T-cell (primary cell): ENCODE measurements at regions not wholly inside any gene's neighbourhood (a gene's known extent, or its start where the extent isn't known, plus 50 kb on each side); places are given as distances from the start of the nearest gene placed in this dataset.

Source experiments
- ATAC-seq, 4 experiments: fragments of 200-7000 bp in 3 of 4; fragments of 150-1000 bp in 1 of 4; cut with Tn5 transposase; replicated peaks in 1 of 4; 1 replicate in 3 of 4; 2 replicates in 1 of 4; pipeline ENCODE4 v1.10.0; 2021; ENCODE audit warnings: moderate library complexity in 3 of 4, mild to moderate bottlenecking in 2 of 4, moderate number of reproducible peaks in 1 of 4
- CTCF ChIA-PET, 2 donors: fragments of 300-600 bp; sonication (Branson Sonifier 250); formaldehyde crosslinking; loops; one replicate each; lab custom pipeline; 2022; ENCODE audit warnings: antibody characterized with exemption in 2 of 2; lab: Charles Lee
- POLR2A ChIA-PET, 2 donors: fragments of 300-600 bp; sonication (Branson Sonifier 250); formaldehyde crosslinking; loops; one replicate each; lab custom pipeline; 2022; ENCODE audit warnings: antibody characterized with exemption in 2 of 2; lab: Charles Lee
- DNase-seq, 35 experiments: peaks; one replicate each; pipeline versions ENCODE4 v3.0.0 to v3.0.0-alpha.2; 2013 to 2023
- H3K27ac ChIP-seq: one replicate; pipeline ENCODE4 v1.5.1; 2013; ENCODE audit warnings: low read length
- H3K27me3 ChIP-seq, 2 experiments: replicated peaks in 1 of 2; 1 replicate in 1 of 2; 2 replicates in 1 of 2; pipeline versions ENCODE4 v1.6.1 to v1.7.0; 2013; ENCODE audit warnings: low read length in 1 of 2, mixed read lengths in 1 of 2; ENCODE audit not compliant: control insufficient read depth in 2 of 2, insufficient read depth in 2 of 2; ENCODE audit errors: extremely low read depth in 1 of 2
- H3K36me3 ChIP-seq, 2 donors: 1 replicate in 1 of 2; 2 replicates in 1 of 2; pipeline versions ENCODE4 v1.6.1 to v1.7.0; 2013; ENCODE audit warnings: low read length in 1 of 2; ENCODE audit not compliant: control insufficient read depth in 2 of 2, insufficient read depth in 1 of 2; ENCODE audit errors: extremely low read depth in 1 of 2
- H3K4me1 ChIP-seq, 2 experiments: 1 replicate in 1 of 2; 2 replicates in 1 of 2; pipeline versions ENCODE4 v1.6.1 to v1.7.0; 2013; ENCODE audit warnings: low read length in 2 of 2, mixed read lengths in 1 of 2; ENCODE audit not compliant: insufficient read depth in 2 of 2, control insufficient read depth in 1 of 2; ENCODE audit errors: extremely low read depth in 1 of 2
- H3K4me3 ChIP-seq, 2 donors: 1 replicate in 1 of 2; 2 replicates in 1 of 2; pipeline versions ENCODE4 v1.5.1 to v1.7.0; 2013; ENCODE audit warnings: mild to moderate bottlenecking in 2 of 2, low read length in 1 of 2, moderate library complexity in 1 of 2; ENCODE audit not compliant: control insufficient read depth in 1 of 2; ENCODE audit errors: extremely low read depth in 1 of 2
- H3K9me3 ChIP-seq: 2 replicates; pipeline ENCODE4 v1.7.0; 2013
- H3K27ac Mint-ChIP-seq, 2 donors: one replicate each; pipeline ENCODE4 v1.8.0; 2020 to 2021; ENCODE audit warnings: mild to moderate bottlenecking in 2 of 2, mixed read lengths in 2 of 2
- H3K27me3 Mint-ChIP-seq, 2 donors: one replicate each; pipeline ENCODE4 v1.8.0; 2021 to 2022; ENCODE audit warnings: mixed read lengths in 2 of 2
- H3K36me3 Mint-ChIP-seq: one replicate; pipeline ENCODE4 v1.8.0; 2021; ENCODE audit warnings: mixed read lengths
- H3K4me1 Mint-ChIP-seq, 3 donors: one replicate each; pipeline ENCODE4 v1.8.0; 2020 to 2022; ENCODE audit warnings: mixed read lengths in 3 of 3, mild to moderate bottlenecking in 1 of 3
- H3K4me3 Mint-ChIP-seq, 3 donors: one replicate each; pipeline ENCODE4 v1.8.0; 2020 to 2022; ENCODE audit warnings: mild to moderate bottlenecking in 3 of 3, mixed read lengths in 3 of 3, moderate library complexity in 3 of 3
- H3K9me3 Mint-ChIP-seq, 3 donors: one replicate each; pipeline ENCODE4 v1.8.0; 2020 to 2022; ENCODE audit warnings: mixed read lengths in 3 of 3
- WGBS: methylation state at CpG from one replicate; pipeline ENCODE4 v1.1.5; 2013; ENCODE audit warnings: missing lambda C conversion rate; ENCODE audit not compliant: insufficient coverage; 5-methylcytosine and 5-hydroxymethylcytosine counted together

DNA sequence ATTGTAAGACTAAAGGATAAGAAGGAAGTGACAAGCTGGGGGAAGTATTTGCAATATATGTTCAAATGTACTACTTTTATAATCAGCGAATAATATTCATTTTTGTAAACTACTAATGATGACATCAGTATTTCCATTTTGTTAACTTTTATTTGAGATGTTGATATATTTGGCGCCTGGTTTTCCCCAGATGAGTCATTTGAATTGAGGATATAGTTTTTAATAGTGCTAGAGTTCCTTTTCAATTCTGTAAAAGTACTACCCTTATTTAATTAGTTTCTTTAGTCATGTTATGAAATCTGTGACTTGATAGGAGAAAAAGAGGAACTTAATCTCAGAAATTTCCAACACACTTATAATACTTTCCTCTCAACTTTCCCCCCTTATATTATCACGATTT lies 495.3 kb downstream of the IRS1 start:
- Mint-ChIP-seq H3K4me1 (no peaks in the 10 kb centered on the region), H3K27ac (no peak overlapping the region), H3K36me3 (no peaks in the 10 kb centered on the region), H3K4me3 (no peak overlapping the region), H3K9me3 (no peaks in the 10 kb centered on the region), H3K27me3 (peaks cover 10 to 23% of the 10 kb centered on the region in 2 donors)
- H3K36me3 ChIP-seq: no peaks in the 10 kb centered on the region
- ATAC-seq (no peak), DNase-seq (no peak)
- 44% methylated on average over 1 of the region's 3 CpGs for WGBS
- H3K27me3 ChIP-seq: no peaks in the 10 kb centered on the region
- H3K4me3 ChIP-seq: no peak overlapping the region
- no peaks in the 10 kb centered on the region for H3K4me1 ChIP-seq
- H3K9me3 ChIP-seq: no peaks in the 10 kb centered on the region
- H3K27ac ChIP-seq: no peak overlapping the region
- POLR2A ChIA-PET: no interaction called here
- CTCF ChIA-PET: no interaction called here

DNA sequence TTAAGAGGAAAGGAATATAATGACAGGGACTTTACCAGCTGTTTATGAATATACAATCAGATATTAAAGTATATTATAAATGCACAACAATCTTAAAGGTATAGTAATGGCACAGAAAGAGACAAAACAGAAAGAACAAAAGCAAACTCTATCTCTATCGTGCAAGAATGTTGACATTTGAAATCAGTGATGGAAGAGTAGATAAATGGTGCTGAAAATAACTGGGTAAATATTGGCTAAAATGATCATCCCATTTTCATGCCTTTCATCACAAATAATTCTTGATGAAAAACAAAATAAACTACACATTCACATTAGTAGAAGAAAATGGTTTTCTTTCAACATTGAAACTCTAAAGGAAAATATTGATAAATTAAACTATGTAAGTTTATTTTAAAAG lies 495.9 kb downstream of the IRS1 start:
- no peaks in the 10 kb centered on the region for H3K9me3 Mint-ChIP-seq

DNA sequence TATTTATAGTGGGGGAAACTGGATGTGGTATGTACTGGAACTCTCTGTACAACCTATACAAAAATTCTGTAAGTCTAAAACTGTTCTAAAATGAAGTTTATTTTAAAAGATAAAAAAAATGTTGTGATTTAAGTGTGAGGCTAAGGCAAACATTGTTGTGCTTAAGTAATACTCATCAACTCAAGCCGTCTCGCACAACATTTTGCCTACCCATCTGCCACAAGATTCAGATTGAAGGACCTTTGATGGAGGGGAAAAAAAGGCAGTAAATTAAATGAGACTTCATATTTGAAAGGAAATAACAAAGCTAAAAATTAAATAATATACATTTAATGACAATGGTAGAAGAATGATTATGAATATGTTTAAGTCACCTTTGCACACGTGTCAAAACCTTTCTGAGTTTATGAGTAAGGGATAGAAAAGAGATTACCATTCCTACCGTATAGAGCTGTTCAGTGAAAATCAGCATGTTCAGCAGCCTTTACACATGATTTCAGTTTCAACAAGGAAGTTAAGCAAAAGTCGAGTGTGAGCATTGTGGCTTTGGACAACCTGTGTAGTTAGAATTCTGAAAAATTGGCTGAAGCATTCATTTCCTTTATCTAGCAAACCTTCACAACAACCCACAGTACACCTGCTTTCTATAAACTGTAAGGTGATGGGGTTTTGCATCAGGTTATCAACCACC lies 499.3 kb downstream of the IRS1 start:
- Mint-ChIP-seq H3K4me1 (no peaks in the 10 kb centered on the region), H3K4me3 (no peak overlapping the region), H3K27me3 (peaks cover 13 to 16% of the 10 kb centered on the region in 2 donors), H3K27ac (no peak overlapping the region), H3K9me3 (no peaks in the 10 kb centered on the region), H3K36me3 (no peaks in the 10 kb centered on the region)
- H3K36me3 ChIP-seq: no peaks in the 10 kb centered on the region
- no peaks in the 10 kb centered on the region for H3K9me3 ChIP-seq
- H3K27me3 ChIP-seq: no peaks in the 10 kb centered on the region
- CTCF ChIA-PET: no interaction called here
- DNase-seq (no peak), ATAC-seq (no peak)
- POLR2A ChIA-PET: no interaction called here
- no peak overlapping the region for H3K27ac ChIP-seq
- 90% methylated on average over 2 of the region's 5 CpGs for WGBS
- H3K4me3 ChIP-seq: no peak overlapping the region
- H3K4me1 ChIP-seq: no peaks in the 10 kb centered on the region

More for the DNA sequence above, 495.9 kb downstream of the IRS1 start:
- ATAC-seq (no peak), DNase-seq (no peak)
- Mint-ChIP-seq H3K4me3 (no peak overlapping the region), H3K27ac (no peak overlapping the region), H3K27me3 (peaks cover 6 to 18% of the 10 kb centered on the region in 2 donors), H3K36me3 (no peaks in the 10 kb centered on the region), H3K4me1 (no peaks in the 10 kb centered on the region)
- Histone ChIP-seq H3K27me3 (no peaks in the 10 kb centered on the region), H3K4me1 (no peaks in the 10 kb centered on the region), H3K9me3 (no peaks in the 10 kb centered on the region), H3K36me3 (no peaks in the 10 kb centered on the region), H3K4me3 (no peak overlapping the region), H3K27ac (no peak overlapping the region)
- ChIA-PET POLR2A (no interaction called here), CTCF (no interaction called here)
- no CpG with 5 or more reads among the region's 1 CpG for WGBS

DNA sequence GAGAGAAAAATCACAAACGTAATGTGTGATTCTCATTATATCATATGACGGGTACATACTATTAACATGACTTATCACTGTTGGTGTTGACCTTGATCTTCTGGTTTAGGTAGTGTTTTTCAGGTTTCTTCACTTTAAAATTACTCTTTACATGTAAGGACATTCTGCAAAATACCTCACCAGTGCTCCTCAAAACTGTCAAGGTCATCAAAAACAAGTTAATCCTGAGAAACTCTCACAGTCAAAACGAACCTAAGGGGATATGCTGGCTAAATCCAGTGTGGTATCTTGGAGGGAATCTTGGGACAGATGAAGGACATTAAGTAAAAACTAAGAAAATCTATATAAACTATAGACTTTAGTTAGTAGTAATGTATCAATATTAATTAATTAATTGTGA lies 499.8 kb downstream of the IRS1 start:
- no peaks in the 10 kb centered on the region for H3K27me3 ChIP-seq
- no CpG with 5 or more reads among the region's 3 CpGs for WGBS
- no peaks in the 10 kb centered on the region for H3K4me1 ChIP-seq
- no peaks in the 10 kb centered on the region for H3K36me3 Mint-ChIP-seq
- no peak overlapping the region for H3K4me3 ChIP-seq
- H3K4me3 Mint-ChIP-seq: no peak overlapping the region
- no peaks in the 10 kb centered on the region for H3K36me3 ChIP-seq
- no peak for DNase-seq
- no peak for ATAC-seq
- CTCF ChIA-PET: no interaction called here
- POLR2A ChIA-PET: no interaction called here
- H3K4me1 Mint-ChIP-seq: no peaks in the 10 kb centered on the region
- H3K27me3 Mint-ChIP-seq: peaks cover 13 to 18% of the 10 kb centered on the region in 2 donors
- no peaks in the 10 kb centered on the region for H3K9me3 Mint-ChIP-seq
- no peak overlapping the region for H3K27ac ChIP-seq
- no peak overlapping the region for H3K27ac Mint-ChIP-seq
- H3K9me3 ChIP-seq: no peaks in the 10 kb centered on the region

DNA sequence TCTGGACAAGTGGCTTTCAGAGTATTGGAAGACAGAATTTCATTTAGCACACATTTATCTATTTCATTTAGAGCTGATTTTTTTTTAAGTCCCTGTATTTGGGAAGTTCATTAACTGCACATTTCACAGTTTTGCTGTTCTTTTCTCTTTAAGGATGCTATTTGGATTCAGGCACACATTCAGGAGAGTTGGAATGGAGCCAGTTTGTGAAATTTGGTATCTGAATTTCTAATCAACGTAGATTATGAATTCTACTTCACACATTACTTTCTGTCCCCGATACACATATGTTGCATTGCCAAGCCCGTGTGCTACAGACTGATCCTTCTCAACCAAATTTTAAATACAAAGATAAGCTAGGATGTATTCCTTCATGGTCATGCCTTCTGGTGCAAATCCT lies 503.9 kb downstream of the IRS1 start:
- Mint-ChIP-seq H3K4me3 (no peak overlapping the region), H3K27ac (no peak overlapping the region), H3K36me3 (no peaks in the 10 kb centered on the region), H3K27me3 (peaks cover 10 to 16% of the 10 kb centered on the region in 2 donors), H3K9me3 (peaks cover 4 to 19% (median 7%) of the 10 kb centered on the region in 3 donors), H3K4me1 (no peaks in the 10 kb centered on the region)
- no peak for ATAC-seq
- DNase-seq: no peak
- Histone ChIP-seq H3K27me3 (no peaks in the 10 kb centered on the region), H3K27ac (no peak overlapping the region), H3K9me3 (no peaks in the 10 kb centered on the region), H3K4me1 (no peaks in the 10 kb centered on the region), H3K36me3 (no peaks in the 10 kb centered on the region), H3K4me3 (no peak overlapping the region)
- WGBS: no CpG with 5 or more reads among the region's 3 CpGs
- POLR2A ChIA-PET: no interaction called here
- CTCF ChIA-PET: no interaction called here

DNA sequence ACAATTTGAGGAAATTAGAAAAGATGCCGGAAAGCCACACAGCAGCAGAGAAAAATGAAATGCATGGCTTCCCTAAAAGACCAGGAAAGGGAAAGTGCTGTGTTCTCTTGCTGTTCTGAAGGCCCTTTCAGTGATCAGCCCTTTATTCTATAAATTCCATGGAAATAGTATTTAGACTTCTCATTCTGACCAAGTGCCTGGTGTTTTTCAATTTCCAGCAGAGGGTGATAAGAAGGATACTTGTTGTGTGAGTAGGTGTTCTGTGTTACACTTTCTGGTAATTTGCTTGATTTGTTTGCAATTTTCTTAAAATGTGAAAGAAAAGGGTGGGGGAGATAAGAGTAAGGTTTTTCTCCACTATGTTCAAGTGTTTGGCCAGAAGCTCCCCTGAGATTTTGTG lies 504.5 kb downstream of the IRS1 start:
- Histone ChIP-seq H3K27ac (no peak overlapping the region), H3K27me3 (no peaks in the 10 kb centered on the region), H3K9me3 (no peaks in the 10 kb centered on the region), H3K36me3 (no peaks in the 10 kb centered on the region), H3K4me1 (no peaks in the 10 kb centered on the region), H3K4me3 (no peak overlapping the region)
- no peak for ATAC-seq
- no peaks in the 10 kb centered on the region for H3K36me3 Mint-ChIP-seq
- H3K4me3 Mint-ChIP-seq: no peak overlapping the region
- WGBS: no CpG with 5 or more reads among the region's 1 CpG
- DNase-seq: no peak
- H3K4me1 Mint-ChIP-seq: no peaks in the 10 kb centered on the region
- ChIA-PET CTCF (no interaction called here), POLR2A (no interaction called here)
- H3K27me3 Mint-ChIP-seq: peaks cover 10 to 16% of the 10 kb centered on the region in 2 donors
- H3K27ac Mint-ChIP-seq: no peak overlapping the region
- peaks cover 4 to 20% (median 7%) of the 10 kb centered on the region in 3 donors for H3K9me3 Mint-ChIP-seq
